ENCODE measurements at regions not wholly inside any gene's neighbourhood (a gene's known extent, or its start where the extent isn't known, plus 50 kb on each side); places are given as distances from the start of the nearest gene placed in this dataset.

GRCh38 chr7:108628678-108629077, 59.0 kb downstream of the DNAJB9 start:
- WGBS (ENCODE audit: low lambda C conversion rate) = 15% methylated on average over 3 of the region's 3 CpGs
- Histone ChIP-seq H3K4me3 (replicated peaks in 1 of 3; ENCODE audit: insufficient read depth in 1 of 3, low read depth in 2 of 3, low read length in 3 of 3) (no peak overlapping the region), H3K9ac (ENCODE audit: insufficient read depth, low read depth, low read length) (no peak overlapping the region), H3K27ac (ENCODE audit: extremely low read length, insufficient read depth, low read length) (no peak overlapping the region), H4K20me1 (ENCODE audit: insufficient read depth, low read length) (no peaks in the 10 kb centered on the region), H3K27me3 (ENCODE audit: control insufficient read depth in 1 of 2, insufficient read depth in 2 of 2, low read length in 2 of 2) (no peaks in the 10 kb centered on the region; a peak in 1 of 5 replicates), H3K4me2 (ENCODE audit: low read depth, low read length) (no peak overlapping the region), H3K36me3 (replicated peaks in 1 of 2; ENCODE audit: control insufficient read depth in 1 of 2, insufficient read depth in 2 of 2, low read length in 2 of 2) (no peaks in the 10 kb centered on the region), H2AFZ (ENCODE audit: low read length) (no peak overlapping the region), H3K9me3 (ENCODE audit: low read length) (no peaks in the 10 kb centered on the region), H3K79me2 (ENCODE audit: insufficient read depth, low read length) (no peaks in the 10 kb centered on the region), H3K4me1 (ENCODE audit: insufficient read depth, low read length) (no peaks in the 10 kb centered on the region)
- in situ Hi-C loops (cut with HindIII; ENCODE audit: extremely low pct_ligation_motif_present, low pct_unique_long_range_greater_than_20kb) = no loop called here
- intact Hi-C loops (cut with micrococcal nuclease; ENCODE audit: unreplicated experiment) = no loop called here
- FAIRE-seq (no peak), DNase-seq (ENCODE audit: low spot score) (no peak), ATAC-seq (no peak)
- TF ChIP-seq MTERF4 (CRISPR knock-in tag; IDR thresholded peaks at IDR 0.05) = no peak
- TF ChIP-seq ONECUT2 (CRISPR knock-in tag; IDR thresholded peaks at IDR 0.05) = no peak
- no peak for TF ChIP-seq ZNF709 (CRISPR knock-in tag; IDR thresholded peaks at IDR 0.05)
- no peak for TF ChIP-seq PITX1 (CRISPR knock-in tag; IDR thresholded peaks at IDR 0.05)
- TF ChIP-seq ZNF580 (CRISPR knock-in tag; IDR thresholded peaks at IDR 0.05; ENCODE audit: borderline replicate concordance, low read depth) = no peak
- no peak for TF ChIP-seq SIN3B (IDR thresholded peaks at IDR 0.05; ENCODE audit: low read length)
- no peak for TF ChIP-seq RAD21 (CRISPR knock-in tag; IDR thresholded peaks at IDR 0.05)
- TF ChIP-seq ZNF850 (CRISPR knock-in tag; conservative IDR thresholded peaks at IDR 0.05) = no peak
- no peak for TF ChIP-seq ATF5 (CRISPR knock-in tag; IDR thresholded peaks at IDR 0.05; ENCODE audit: low read depth)
- TF ChIP-seq MYNN (CRISPR knock-in tag; IDR thresholded peaks at IDR 0.05; ENCODE audit: low read depth) = no peak
- no peak for TF ChIP-seq SRY (CRISPR knock-in tag; IDR thresholded peaks at IDR 0.05)
- no peak for TF ChIP-seq MBD4 (IDR thresholded peaks at IDR 0.05; ENCODE audit: borderline replicate concordance, low read length)
- TF ChIP-seq KLF12 (CRISPR knock-in tag; IDR thresholded peaks at IDR 0.05; ENCODE audit: borderline replicate concordance) = no peak
- no peak for TF ChIP-seq SP4 (CRISPR knock-in tag; IDR thresholded peaks at IDR 0.05)
- no peak for TF ChIP-seq ZNF672 (CRISPR knock-in tag; IDR thresholded peaks at IDR 0.05)
- TF ChIP-seq ZNF20 (CRISPR knock-in tag; IDR thresholded peaks at IDR 0.05) = no peak
- no peak for TF ChIP-seq HOXA7 (CRISPR knock-in tag; IDR thresholded peaks at IDR 0.05)
- TF ChIP-seq AFF4 (CRISPR knock-in tag; IDR thresholded peaks at IDR 0.05) = no peak
- CTCF ChIA-PET (ENCODE audit: low intra/inter-chr PET ratio, low total read pairs) = no interaction called here
- BruUV-seq (replicated peaks) = no TSS peak
- POLR2A ChIA-PET = no interaction called here
